Spleen (tissue), 7 donors: ENCODE measurements at regions not wholly inside any gene's neighbourhood (a gene's known extent, or its start where the extent isn't known, plus 50 kb on each side); places are given as distances from the start of the nearest gene placed in this dataset.

Experiments
- POLR2A ChIP-seq, 3 donors: fragments of 450-650 bp; IDR thresholded peaks; one replicate each; pipeline ENCODE4 v1.5.1; 2017; ENCODE audit warnings: antibody characterized with exemption in 3 of 3, mild to moderate bottlenecking in 1 of 3
- POLR2AphosphoS5 ChIP-seq, 3 donors: sonication (generic); formaldehyde crosslinking; IDR thresholded peaks; one replicate each; pipeline ENCODE4 v1.5.1; 2017; ENCODE audit warnings: antibody characterized with exemption in 3 of 3
- TF ChIP-seq, protein P1 (sequence below), 11 experiments: fragments of 200-600 bp in 7 of 11; fragments of 450-650 bp in 4 of 11; sonication (generic) in 4 of 11; IDR thresholded peaks in 8 of 11; conservative IDR thresholded peaks in 3 of 11; 1 replicate in 7 of 11; 2 replicates in 4 of 11; pipeline versions ENCODE4 v1.4.0 to v1.8.0; 2016 to 2021; ENCODE audit warnings: antibody characterized with exemption in 11 of 11, inconsistent platforms in 4 of 11, mild to moderate bottlenecking in 1 of 11
- donor health status: DM: no; HTN: no; CAD: no; lungs with moderate emphysema.
- donor health status: DM: no; HTN: no; CAD: no.
- donor health status: DM: no; HTN: no; CAD: no.

DNA sequence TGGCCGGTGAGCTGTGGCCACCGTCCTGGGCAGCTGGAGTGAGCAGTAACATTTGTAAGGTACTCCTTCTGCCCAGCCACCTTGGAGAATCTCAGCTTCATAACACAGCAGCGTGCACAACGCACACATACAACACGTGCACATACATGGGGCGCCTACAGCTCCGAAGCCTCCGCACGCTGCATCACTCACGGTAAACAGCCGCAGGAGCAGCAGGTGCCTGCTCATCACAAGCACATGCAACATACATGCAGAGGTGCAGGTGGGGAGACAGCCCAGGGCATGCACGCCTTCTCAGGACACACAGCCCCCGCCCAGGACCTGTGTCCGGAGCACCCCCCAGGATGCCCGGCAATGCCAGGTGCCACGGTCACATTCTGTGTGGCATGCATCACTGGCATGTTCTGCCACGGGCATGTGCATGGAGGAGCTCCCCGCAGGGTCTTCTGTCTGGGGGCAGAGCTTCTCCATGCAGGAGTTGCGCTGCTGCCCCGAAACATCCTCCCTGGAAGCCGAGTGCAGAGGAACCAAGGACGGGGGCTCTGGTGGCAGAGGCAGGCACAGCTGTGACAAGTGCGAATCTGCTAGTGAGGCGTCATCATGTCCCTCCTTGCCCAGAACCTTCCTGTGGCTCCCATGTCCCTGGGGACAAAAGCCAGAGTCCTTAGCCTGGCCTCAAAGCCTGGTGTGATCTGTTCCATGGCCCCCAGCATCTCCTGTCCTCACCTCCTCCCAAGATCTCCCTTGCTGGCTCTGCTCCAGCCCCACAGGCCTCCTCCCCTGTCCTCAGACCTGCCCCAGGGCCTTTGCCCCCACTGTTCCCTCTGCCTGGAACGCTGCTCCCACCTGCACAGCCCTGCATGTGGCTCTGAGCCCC, 184.0 kb upstream of the GSE1 start:
- no peak for TF ChIP-seq POLR2AphosphoS5 (IDR thresholded peaks at IDR 0.05)
- TF ChIP-seq, protein P1, sequence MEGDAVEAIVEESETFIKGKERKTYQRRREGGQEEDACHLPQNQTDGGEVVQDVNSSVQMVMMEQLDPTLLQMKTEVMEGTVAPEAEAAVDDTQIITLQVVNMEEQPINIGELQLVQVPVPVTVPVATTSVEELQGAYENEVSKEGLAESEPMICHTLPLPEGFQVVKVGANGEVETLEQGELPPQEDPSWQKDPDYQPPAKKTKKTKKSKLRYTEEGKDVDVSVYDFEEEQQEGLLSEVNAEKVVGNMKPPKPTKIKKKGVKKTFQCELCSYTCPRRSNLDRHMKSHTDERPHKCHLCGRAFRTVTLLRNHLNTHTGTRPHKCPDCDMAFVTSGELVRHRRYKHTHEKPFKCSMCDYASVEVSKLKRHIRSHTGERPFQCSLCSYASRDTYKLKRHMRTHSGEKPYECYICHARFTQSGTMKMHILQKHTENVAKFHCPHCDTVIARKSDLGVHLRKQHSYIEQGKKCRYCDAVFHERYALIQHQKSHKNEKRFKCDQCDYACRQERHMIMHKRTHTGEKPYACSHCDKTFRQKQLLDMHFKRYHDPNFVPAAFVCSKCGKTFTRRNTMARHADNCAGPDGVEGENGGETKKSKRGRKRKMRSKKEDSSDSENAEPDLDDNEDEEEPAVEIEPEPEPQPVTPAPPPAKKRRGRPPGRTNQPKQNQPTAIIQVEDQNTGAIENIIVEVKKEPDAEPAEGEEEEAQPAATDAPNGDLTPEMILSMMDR (IDR thresholded peaks at IDR 0.05 in 8 of 11, conservative IDR thresholded peaks at IDR 0.05 in 3 of 11): no peak
- no peak for TF ChIP-seq POLR2A (IDR thresholded peaks at IDR 0.05)
